Stimulated activated CD4-positive, alpha-beta T cell treated with anti-CD3 and anti-CD28 coated beads, TNF-alpha, amount 100 ng/mL, for 24 hours (primary cell): ENCODE measurements at regions not wholly inside any gene's neighbourhood (a gene's known extent, or its start where the extent isn't known, plus 50 kb on each side); places are given as distances from the start of the nearest gene placed in this dataset.
"Not testable (repeated sequence)": the region's sequence is repeated elsewhere in the genome, so short reads cannot be mapped to it uniquely, and the experiment has no call there.

Source experiments
- DNase-seq, 3 experiments: peaks; one replicate each; pipeline ENCODE4 v3.0.0-alpha.2; 2020; ENCODE audit warnings: low read depth in 3 of 3

DNA sequence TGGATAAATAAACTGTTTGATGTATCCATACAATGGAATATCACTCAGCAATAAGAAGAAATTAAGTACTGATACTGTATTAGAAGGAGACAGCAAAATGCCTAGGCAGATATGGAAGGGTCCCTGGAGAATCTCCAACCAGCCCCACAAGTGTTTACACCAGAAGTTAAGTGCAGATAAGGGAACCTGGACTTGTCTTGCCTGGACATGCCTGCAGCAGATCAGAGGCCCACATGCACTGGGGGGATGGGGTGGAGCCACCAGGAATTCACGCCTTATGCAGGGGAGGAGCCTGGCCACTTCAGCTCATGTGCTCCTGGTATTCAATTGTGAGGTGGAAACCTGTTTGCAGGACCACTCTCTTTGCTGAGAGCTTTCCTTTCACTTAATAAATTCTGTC is 356.9 kb downstream of the TUBA3C start:
- DNase-seq = not testable (repeated sequence)

DNA sequence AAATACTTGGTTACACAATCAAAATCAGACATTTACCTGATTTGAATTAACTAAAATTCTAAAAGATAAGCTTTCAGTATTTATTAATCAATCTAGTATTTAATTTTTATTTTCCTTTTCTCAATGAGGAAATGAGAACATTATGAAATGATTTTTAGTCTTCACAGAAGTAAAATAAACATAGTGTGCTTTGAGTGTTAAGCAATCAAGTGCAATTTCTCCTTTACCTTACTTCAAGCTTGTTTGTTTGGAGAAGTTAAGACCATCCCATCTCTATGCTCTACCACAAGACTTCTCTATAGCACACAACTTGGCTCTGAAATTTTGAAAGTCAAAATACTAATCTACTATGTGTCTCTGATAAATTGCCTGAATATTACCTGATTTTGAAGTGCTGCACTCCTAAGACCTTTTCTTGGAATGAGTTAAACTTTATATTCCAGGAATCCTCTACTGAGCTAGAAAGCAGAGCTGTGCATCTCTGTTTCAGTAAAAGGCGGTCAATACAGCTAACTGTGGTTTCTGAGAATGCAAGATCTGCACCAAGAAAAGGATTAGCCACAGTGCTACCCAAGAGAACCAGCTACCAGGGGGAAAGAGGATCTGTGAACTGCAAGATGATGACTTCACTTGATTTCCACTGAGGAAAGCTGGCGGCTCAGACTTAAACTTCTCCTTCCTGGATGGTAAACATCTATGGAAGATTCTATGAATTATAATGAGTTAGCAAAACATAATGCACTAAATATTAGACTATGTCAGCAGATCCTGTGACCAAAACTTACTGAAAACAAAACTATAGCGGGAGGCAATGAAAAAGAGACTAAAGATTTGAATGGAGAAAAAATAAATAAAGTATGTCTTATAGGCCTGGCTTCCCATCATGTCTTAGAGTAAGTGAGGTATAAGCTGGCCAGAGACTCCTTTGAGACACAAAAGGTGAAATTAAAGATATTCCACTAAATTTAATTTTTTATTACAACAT is 358.7 kb downstream of the TUBA3C start:
- not testable (repeated sequence) for DNase-seq

- DNase-seq = not testable (repeated sequence)
Measured at GRCh38 chr13:18773988-18774387, 407.6 kb downstream of the TUBA3C start.

DNA sequence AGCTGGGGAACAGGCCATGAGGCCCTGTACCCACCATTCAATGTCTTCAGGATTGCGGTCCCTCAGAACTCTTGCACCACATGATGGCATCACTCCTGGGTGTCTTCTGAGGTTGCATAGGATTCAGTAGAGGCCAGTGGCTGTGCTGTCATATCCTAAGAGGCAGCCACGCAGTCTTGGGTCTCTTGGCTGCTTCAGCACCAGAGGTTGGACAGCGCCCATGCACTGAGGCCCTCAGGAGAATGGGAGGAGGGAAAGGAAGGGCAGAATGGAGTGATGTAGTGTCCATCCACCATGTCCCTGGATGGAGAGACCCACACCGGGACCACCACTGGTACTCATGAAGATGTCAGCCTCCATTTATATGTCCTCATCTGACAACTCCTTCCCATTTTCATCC is 439.9 kb downstream of the TUBA3C start:
- not testable (repeated sequence) for DNase-seq

GRCh38 chr13:18739310-18739709 is 442.3 kb downstream of the TUBA3C start:
- no peak for DNase-seq

DNA sequence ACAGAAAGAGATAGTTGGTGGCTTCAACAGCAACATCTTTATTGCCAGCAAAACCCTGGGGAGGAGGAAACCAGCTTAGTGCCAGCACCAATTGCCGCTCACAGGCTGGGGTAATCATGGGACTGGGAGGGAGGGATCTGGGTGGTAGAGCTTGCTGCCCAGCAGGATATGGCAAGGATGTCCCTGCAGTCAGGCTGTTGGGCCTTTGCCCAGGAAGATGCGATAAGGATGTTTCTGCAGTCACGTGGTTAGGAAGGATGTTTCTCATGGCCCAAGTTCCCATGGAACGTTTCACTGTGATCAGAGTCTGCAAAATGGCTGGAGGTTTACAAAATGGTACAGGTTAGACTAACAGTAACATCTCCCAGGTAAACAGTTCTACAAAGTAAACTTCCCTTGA is 443.5 kb downstream of the TUBA3C start:
- not testable (repeated sequence) for DNase-seq

- DNase-seq = not testable (repeated sequence)
Measured at GRCh38 chr13:18727138-18727537, 454.5 kb downstream of the TUBA3C start.

- not testable (repeated sequence) for DNase-seq
Measured at GRCh38 chr13:18726524-18726923, 455.1 kb downstream of the TUBA3C start.

DNA sequence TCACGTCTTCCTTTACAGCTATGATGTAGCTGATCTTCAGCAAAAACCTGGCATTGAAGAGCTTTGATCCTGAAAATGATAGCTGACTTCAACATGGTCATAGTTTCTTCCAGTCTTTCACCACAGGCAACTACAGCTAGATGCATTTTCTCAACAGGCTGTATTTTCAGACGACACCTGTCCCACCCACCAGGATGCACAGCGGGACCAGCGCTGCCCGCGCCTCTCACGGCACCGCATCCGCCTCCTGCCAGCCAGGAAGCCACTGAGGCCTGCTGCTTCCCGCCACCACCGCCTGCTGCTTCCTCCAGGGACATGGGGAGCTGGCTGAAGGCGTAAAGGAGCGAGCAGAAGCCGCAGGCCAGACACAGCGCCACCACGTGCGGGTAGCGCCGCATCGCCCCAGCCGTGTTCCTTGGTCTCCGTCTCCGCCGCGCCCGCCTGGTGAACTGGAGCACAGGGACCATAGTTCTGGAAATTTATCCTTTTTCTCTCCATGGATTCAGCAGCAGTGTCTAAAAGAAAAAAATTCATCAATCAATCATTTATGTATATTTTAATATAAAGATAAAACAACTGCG is 456.3 kb downstream of the TUBA3C start:
- not testable (repeated sequence) for DNase-seq

- no peak for DNase-seq
Measured at GRCh38 chr13:18714889-18715288, 466.7 kb downstream of the TUBA3C start.

- not testable (repeated sequence) for DNase-seq
Measured at GRCh38 chr13:18710673-18711072, 471.0 kb downstream of the TUBA3C start.

GRCh38 chr13:18706538-18706937 is 475.1 kb downstream of the TUBA3C start:
- DNase-seq = not testable (repeated sequence)

- DNase-seq = not testable (repeated sequence)
Measured at GRCh38 chr13:18702464-18703247, 479.0 kb downstream of the TUBA3C start.

DNA sequence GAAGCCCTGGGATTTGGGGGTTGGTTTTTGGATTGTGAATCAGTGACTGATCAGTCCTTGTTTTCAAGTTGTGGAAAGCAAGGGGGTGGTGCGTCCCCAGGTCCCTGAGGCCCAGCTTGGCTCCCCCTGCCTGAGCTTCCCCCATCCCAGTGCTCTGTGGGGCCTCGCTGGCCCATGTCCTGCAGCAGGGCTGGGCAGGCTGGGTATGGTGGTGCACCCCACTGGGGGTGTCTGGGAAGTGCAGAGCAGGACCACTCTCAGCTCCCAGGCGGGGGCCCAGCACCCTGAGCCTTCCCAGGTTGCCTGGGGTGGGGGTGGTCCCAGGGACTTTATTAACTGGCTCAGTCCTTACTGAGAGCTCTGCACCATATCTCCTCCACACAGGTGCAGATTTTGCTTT is 483.3 kb downstream of the TUBA3C start:
- not testable (repeated sequence) for DNase-seq

DNA sequence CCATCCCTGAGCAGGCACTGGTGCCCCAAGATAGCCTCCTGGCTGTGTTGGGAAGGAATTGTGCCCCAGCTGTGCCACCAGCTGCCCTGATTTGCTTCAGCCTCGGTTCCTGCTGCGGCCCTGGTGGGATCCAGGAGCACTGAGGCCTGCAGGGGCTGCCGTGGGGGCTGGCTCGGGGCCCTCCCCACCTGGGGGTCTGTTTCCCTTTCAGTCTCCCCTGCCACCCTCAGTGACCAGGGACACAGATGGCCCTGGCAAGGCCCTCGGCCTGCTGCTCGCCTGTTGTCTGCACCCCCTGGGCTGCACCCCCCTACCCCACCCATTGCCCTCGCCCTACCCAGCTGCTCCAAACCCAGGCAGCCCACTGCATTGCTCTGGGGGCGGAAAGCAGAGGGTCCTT is 483.8 kb downstream of the TUBA3C start:
- DNase-seq = not testable (repeated sequence)

GRCh38 chr13:18697221-18697620 is 484.4 kb downstream of the TUBA3C start:
- not testable (repeated sequence) for DNase-seq

DNA sequence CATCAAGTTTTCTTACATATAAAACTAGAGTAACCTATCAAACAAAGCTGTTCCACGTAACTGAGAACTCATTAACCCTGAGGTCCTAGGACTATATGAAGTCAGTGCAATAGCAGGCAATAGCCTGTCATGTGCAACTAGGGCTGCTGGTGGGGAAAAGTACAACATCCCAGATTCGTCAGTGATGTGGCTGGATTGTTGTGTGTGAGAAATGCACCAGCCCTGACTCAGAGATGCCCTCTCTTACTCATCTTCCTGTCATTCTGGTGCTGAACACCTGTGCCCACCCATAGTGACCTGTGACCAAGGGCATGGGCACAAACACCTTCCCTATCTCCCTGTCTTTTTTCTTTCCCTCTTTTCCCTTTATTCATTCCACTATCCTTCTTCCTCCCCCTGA is 504.2 kb downstream of the TUBA3C start:
- not testable (repeated sequence) for DNase-seq

- not testable (repeated sequence) for DNase-seq
Measured at GRCh38 chr13:18675268-18675667, 506.4 kb downstream of the TUBA3C start.

DNA sequence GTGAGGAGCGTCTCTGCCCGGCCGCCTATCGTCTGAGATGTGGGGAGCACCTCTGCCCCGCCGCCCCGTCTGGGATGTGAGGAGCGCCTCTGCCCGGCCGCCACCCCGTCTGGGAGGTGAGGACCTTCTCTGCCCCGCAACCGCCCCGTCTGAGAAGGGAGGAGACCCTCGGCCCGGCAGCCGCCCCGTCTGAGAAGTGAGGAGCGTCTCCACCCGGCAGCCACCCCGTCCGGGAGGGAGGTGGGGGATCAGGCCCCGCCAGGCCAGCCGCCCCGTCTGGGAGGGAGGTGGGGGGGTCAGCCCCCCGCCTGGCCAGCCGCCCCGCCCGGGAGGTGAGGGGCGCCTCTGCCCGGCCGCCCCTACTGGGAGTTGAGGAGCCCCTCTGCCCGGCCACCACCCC is 507.8 kb downstream of the TUBA3C start:
- not testable (repeated sequence) for DNase-seq

GRCh38 chr13:18666585-18666984 is 515.0 kb downstream of the TUBA3C start:
- DNase-seq = not testable (repeated sequence)

GRCh38 chr13:18665716-18666115 is 515.9 kb downstream of the TUBA3C start:
- not testable (repeated sequence) for DNase-seq

- not testable (repeated sequence) for DNase-seq
Measured at GRCh38 chr13:18665124-18665523, 516.5 kb downstream of the TUBA3C start.
